B cell (primary cell): ENCODE measurements at regions not wholly inside any gene's neighbourhood (a gene's known extent, or its start where the extent isn't known, plus 50 kb on each side); places are given as distances from the start of the nearest gene placed in this dataset.

ENCODE experiments used
- ATAC-seq: fragments of 200-7000 bp; cut with Tn5 transposase; one replicate; pipeline ENCODE4 v1.10.0; 2021; ENCODE audit warnings: low read depth, mild to moderate bottlenecking, moderate number of reproducible peaks, moderate library complexity
- CTCF ChIA-PET: fragments of 350-600 bp; sonication (Branson Sonifier 250); formaldehyde crosslinking; loops from one replicate; lab custom pipeline; 2021; ENCODE audit warnings: antibody characterized with exemption, inconsistent platforms; lab: Charles Lee
- POLR2A ChIA-PET: fragments of 350-600 bp; sonication (Branson Sonifier 250); formaldehyde crosslinking; loops from one replicate; lab custom pipeline; 2021; ENCODE audit warnings: antibody characterized with exemption; lab: Charles Lee
- DNase-seq: peaks from one replicate; pipeline ENCODE4 v3.0.0; 2013
- H2AFZ ChIP-seq: 2 replicates; pipeline ENCODE4 v1.6.1; 2012; ENCODE audit warnings: mild to moderate bottlenecking, low read depth, low read length; ENCODE audit not compliant: insufficient read depth, poor library complexity, severe bottlenecking
- H3K27ac ChIP-seq, 2 donors: 1 replicate in 1 of 2; 2 replicates in 1 of 2; pipeline ENCODE4 v1.5.1; 2012 to 2013; ENCODE audit warnings: low read length in 2 of 2, mild to moderate bottlenecking in 2 of 2, moderate library complexity in 1 of 2
- H3K27me3 ChIP-seq, 4 experiments: fragments of 200-600 bp in 1 of 4; sonication (generic) in 1 of 4; replicated peaks in 1 of 4; 1 replicate in 2 of 4; 2 replicates in 2 of 4; pipeline versions ENCODE4 v1.6.1 to v1.7.0; 2013 to 2016; ENCODE audit warnings: low read length in 3 of 4, mild to moderate bottlenecking in 2 of 4, mixed read lengths in 1 of 4, moderate library complexity in 1 of 4; ENCODE audit not compliant: insufficient read depth in 4 of 4, control insufficient read depth in 3 of 4; ENCODE audit errors: control extremely low read depth in 1 of 4
- H3K36me3 ChIP-seq, 2 experiments: replicated peaks in 1 of 2; 1 replicate in 1 of 2; 2 replicates in 1 of 2; pipeline versions ENCODE4 v1.6.1 to v1.7.1; 2013; ENCODE audit warnings: low read length in 1 of 2; ENCODE audit not compliant: insufficient read depth in 2 of 2, control insufficient read depth in 1 of 2; ENCODE audit errors: control extremely low read depth in 1 of 2, extremely low read depth in 1 of 2
- H3K4me1 ChIP-seq, 2 donors: fragments of 200-600 bp in 1 of 2; sonication (generic) in 1 of 2; 1 replicate in 1 of 2; 2 replicates in 1 of 2; pipeline versions ENCODE4 v1.5.1 to v1.6.1; 2013 to 2017; ENCODE audit warnings: low read length in 2 of 2; ENCODE audit not compliant: control insufficient read depth in 2 of 2, insufficient read depth in 2 of 2
- H3K4me2 ChIP-seq: replicated peaks from 2 replicates; pipeline ENCODE3; 2012; ENCODE audit warnings: mild to moderate bottlenecking, low read depth, low read length; ENCODE audit not compliant: poor library complexity, severe bottlenecking
- H3K4me3 ChIP-seq, 5 experiments: fragments of 200-600 bp in 1 of 5; sonication (generic) in 1 of 5; 1 replicate in 3 of 5; 2 replicates in 2 of 5; pipeline versions ENCODE4 v1.5.1 to v1.7.0; 2011 to 2016; ENCODE audit warnings: low read length in 4 of 5, mild to moderate bottlenecking in 4 of 5, low read depth in 2 of 5, control low read depth in 1 of 5, moderate library complexity in 1 of 5; ENCODE audit not compliant: insufficient read depth in 1 of 5; ENCODE audit errors: control extremely low read depth in 1 of 5, extremely low read depth in 1 of 5
- H3K79me2 ChIP-seq: fragments of 200-600 bp; sonication (generic); one replicate; pipeline ENCODE4 v1.6.0; 2016; ENCODE audit warnings: low read length; ENCODE audit not compliant: control insufficient read depth, insufficient read depth
- H3K9ac ChIP-seq: fragments of 200-600 bp; sonication (generic); 2 replicates; pipeline ENCODE4 v1.6.1; 2017; ENCODE audit warnings: mild to moderate bottlenecking, low read length, moderate library complexity
- H3K9me3 ChIP-seq, 3 donors: one replicate each; pipeline versions ENCODE4 v1.6.1 to v1.7.1; 2013; ENCODE audit warnings: low read length in 2 of 3; ENCODE audit not compliant: control insufficient read depth in 2 of 3, insufficient read depth in 1 of 3; ENCODE audit errors: control extremely low read depth in 1 of 3
- H4K20me1 ChIP-seq: 2 replicates; pipeline ENCODE4 v1.6.0; 2012; ENCODE audit warnings: mild to moderate bottlenecking, low read length; ENCODE audit not compliant: insufficient read depth, control insufficient read depth, poor library complexity, severe bottlenecking
- H3K27ac Mint-ChIP-seq: one replicate; pipeline ENCODE4 v1.8.0; 2021; ENCODE audit warnings: mixed read lengths
- H3K27me3 Mint-ChIP-seq: one replicate; pipeline ENCODE4 v1.8.0; 2021; ENCODE audit warnings: mixed read lengths
- H3K4me1 Mint-ChIP-seq: one replicate; pipeline ENCODE4 v1.8.0; 2021; ENCODE audit warnings: mixed read lengths
- H3K4me3 Mint-ChIP-seq: one replicate; pipeline ENCODE4 v1.8.0; 2021; ENCODE audit warnings: mixed read lengths
- H3K9me3 Mint-ChIP-seq: one replicate; pipeline ENCODE4 v1.8.0; 2022; ENCODE audit warnings: mixed read lengths; ENCODE audit not compliant: insufficient read depth
- EZH2 ChIP-seq: IDR thresholded peaks from 2 replicates; pipeline ENCODE4 v1.6.1; 2012; ENCODE audit warnings: borderline replicate concordance, low read depth, mild to moderate bottlenecking, moderate library complexity, low read length; ENCODE audit not compliant: insufficient read depth, poor library complexity, severe bottlenecking
- WGBS: methylation state at CpG from one replicate; pipeline ENCODE4 v1.1.5; 2013; ENCODE audit warnings: missing lambda C conversion rate; ENCODE audit not compliant: insufficient coverage; 5-methylcytosine and 5-hydroxymethylcytosine counted together
- intact Hi-C: fragments of 100-400 bp; cut with micrococcal nuclease; formaldehyde crosslinking; loops from one replicate; pipeline ENCODE4 v1.10.0; 2022
- TF ChIP-seq, protein P1 (sequence below): fragments of 200-600 bp; IDR thresholded peaks from one replicate; pipeline ENCODE4 v1.8.0; 2022; ENCODE audit warnings: antibody characterized with exemption, mild to moderate bottlenecking

DNA sequence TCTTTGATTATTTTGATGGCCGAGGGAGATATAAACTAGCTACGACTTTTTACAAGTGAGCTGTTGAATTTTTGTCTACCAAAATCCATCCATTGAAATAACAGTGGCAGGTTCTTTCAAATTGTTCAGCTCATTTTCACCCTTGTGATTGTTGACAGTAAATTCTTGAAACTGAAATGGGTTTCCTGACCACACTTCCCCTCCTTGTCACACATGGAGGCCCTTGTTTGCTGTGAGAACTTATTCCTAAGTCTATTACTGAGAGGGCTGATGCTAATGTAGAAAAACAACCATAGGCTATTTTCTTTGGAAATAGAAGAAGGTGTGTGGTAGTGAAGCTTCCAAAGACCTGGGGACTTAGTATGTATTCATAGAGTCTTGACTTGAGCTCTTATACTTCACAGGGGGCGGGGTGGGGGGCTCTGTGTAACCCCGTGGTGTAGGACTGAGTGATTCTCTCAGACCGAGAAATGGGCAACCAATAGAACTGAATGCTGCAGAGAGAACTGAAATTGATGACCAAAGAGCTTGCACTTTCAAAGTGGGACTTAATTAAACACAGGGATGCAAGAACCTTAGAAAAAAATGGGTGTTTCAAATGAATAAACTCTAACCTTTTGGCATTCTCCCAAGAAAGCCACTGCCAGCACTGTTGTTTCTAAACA lies 718.9 kb downstream of the CCSER2 start:
- no peak overlapping the region for H3K9ac ChIP-seq
- no peaks in the 10 kb centered on the region for H4K20me1 ChIP-seq
- Mint-ChIP-seq H3K27ac (no peak overlapping the region), H3K27me3 (no peaks in the 10 kb centered on the region), H3K9me3 (peaks cover 2% of the 10 kb centered on the region), H3K4me3 (no peak overlapping the region), H3K4me1 (no peaks in the 10 kb centered on the region)
- intact Hi-C loops, result no loop called here
- WGBS, result no CpG with 5 or more reads among the region's 5 CpGs
- no peak for ATAC-seq
- no peak overlapping the region for H2AFZ ChIP-seq
- H3K4me2 ChIP-seq, result no peak overlapping the region
- H3K9me3 ChIP-seq, result no peaks in the 10 kb centered on the region
- H3K27me3 ChIP-seq, result no peaks in the 10 kb centered on the region
- no peaks in the 10 kb centered on the region for H3K79me2 ChIP-seq
- no peaks in the 10 kb centered on the region for H3K4me1 ChIP-seq
- no peaks in the 10 kb centered on the region for H3K36me3 ChIP-seq
- CTCF ChIA-PET, result no interaction called here
- POLR2A ChIA-PET, result no interaction called here
- no peak overlapping the region for H3K4me3 ChIP-seq
- no peak overlapping the region for H3K27ac ChIP-seq
- TF ChIP-seq, protein P1, sequence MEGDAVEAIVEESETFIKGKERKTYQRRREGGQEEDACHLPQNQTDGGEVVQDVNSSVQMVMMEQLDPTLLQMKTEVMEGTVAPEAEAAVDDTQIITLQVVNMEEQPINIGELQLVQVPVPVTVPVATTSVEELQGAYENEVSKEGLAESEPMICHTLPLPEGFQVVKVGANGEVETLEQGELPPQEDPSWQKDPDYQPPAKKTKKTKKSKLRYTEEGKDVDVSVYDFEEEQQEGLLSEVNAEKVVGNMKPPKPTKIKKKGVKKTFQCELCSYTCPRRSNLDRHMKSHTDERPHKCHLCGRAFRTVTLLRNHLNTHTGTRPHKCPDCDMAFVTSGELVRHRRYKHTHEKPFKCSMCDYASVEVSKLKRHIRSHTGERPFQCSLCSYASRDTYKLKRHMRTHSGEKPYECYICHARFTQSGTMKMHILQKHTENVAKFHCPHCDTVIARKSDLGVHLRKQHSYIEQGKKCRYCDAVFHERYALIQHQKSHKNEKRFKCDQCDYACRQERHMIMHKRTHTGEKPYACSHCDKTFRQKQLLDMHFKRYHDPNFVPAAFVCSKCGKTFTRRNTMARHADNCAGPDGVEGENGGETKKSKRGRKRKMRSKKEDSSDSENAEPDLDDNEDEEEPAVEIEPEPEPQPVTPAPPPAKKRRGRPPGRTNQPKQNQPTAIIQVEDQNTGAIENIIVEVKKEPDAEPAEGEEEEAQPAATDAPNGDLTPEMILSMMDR, result no peak
- TF ChIP-seq EZH2, result no peak
- DNase-seq, result no peak

DNA sequence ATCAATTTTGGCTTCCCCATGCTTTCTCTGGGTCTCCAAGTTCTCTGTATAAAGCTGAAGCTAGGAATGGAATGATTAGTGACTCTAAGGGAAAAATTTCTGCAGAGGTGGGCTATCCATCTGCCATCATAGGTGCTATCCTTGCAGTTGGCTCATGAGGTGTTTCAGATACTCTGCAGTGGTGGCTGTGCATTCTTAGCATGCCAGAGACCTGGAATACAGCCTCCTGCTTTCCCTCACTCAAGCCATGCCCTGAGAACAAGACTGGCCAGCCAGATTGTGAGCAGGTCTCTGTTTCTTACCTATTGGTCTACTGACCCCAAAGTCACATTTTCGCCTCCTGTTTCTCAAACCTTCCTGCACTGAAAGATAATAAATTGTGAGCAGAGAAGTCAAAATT lies 719.6 kb downstream of the CCSER2 start:
- no peak overlapping the region for H3K4me3 ChIP-seq
- H3K27me3 ChIP-seq, result no peaks in the 10 kb centered on the region
- Mint-ChIP-seq H3K4me1 (no peaks in the 10 kb centered on the region), H3K4me3 (no peak overlapping the region), H3K27ac (no peak overlapping the region), H3K27me3 (no peaks in the 10 kb centered on the region), H3K9me3 (no peaks in the 10 kb centered on the region)
- no peaks in the 10 kb centered on the region for H3K36me3 ChIP-seq
- no peak overlapping the region for H2AFZ ChIP-seq
- POLR2A ChIA-PET, result no interaction called here
- H3K4me2 ChIP-seq, result no peak overlapping the region
- WGBS, result no CpG with 5 or more reads among the region's 1 CpG
- no peaks in the 10 kb centered on the region for H4K20me1 ChIP-seq
- DNase-seq, result no peak
- H3K9me3 ChIP-seq, result peaks cover 0 to under 1% (median 0%) of the 10 kb centered on the region in 3 donors
- no peaks in the 10 kb centered on the region for H3K4me1 ChIP-seq
- CTCF ChIA-PET, result no interaction called here
- ATAC-seq, result no peak
- TF ChIP-seq, protein P1, result no peak
- TF ChIP-seq EZH2, result no peak
- no peaks in the 10 kb centered on the region for H3K79me2 ChIP-seq
- intact Hi-C loops, result no loop called here
- H3K9ac ChIP-seq, result no peak overlapping the region
- H3K27ac ChIP-seq, result no peak overlapping the region
